K562 (cell line): ENCODE measurements at regions not wholly inside any gene's neighbourhood (a gene's known extent, or its start where the extent isn't known, plus 50 kb on each side); places are given as distances from the start of the nearest gene placed in this dataset.

Experiments used
- ATF3 ChIP-seq, 2 experiments: fragments of 450-650 bp in 1 of 2; sonication (generic) in 1 of 2; formaldehyde crosslinking in 1 of 2; IDR thresholded peaks in 1 of 2; conservative IDR thresholded peaks in 1 of 2; 2 replicates each; pipeline versions ENCODE4 v1.6.1 to v1.8.1; 2016 to 2023; ENCODE audit warnings: mild to moderate bottlenecking in 2 of 2, moderate library complexity in 2 of 2, inconsistent platforms in 1 of 2, missing genetic modification reagents in 1 of 2
- CBX8 ChIP-seq: fragments of 200-600 bp; sonication (generic); IDR thresholded peaks from 2 replicates; pipeline ENCODE4 v1.6.1; 2012; ENCODE audit warnings: borderline replicate concordance, mixed run types, low read depth, mild to moderate bottlenecking, moderate library complexity, mixed read lengths, low read length, control low read depth, inconsistent platforms; ENCODE audit not compliant: poor library complexity, severe bottlenecking; ENCODE audit errors: extremely low read depth
- CHCHD3 ChIP-seq: fragments of 250-450 bp; sonication (Bioruptor Pico); IDR thresholded peaks from 2 replicates; pipeline ENCODE4 v2.1.2; 2022; ENCODE audit warnings: mild to moderate bottlenecking
- CHD2 ChIP-seq: IDR thresholded peaks from 2 replicates; pipeline ENCODE4 v1.6.1; 2011; ENCODE audit warnings: low read depth, low read length
- CTCF ChIP-seq, 3 experiments: IDR thresholded peaks in 2 of 3; conservative IDR thresholded peaks in 1 of 3; 2 replicates each; pipeline ENCODE4 v1.5.1; 2011 to 2012; ENCODE audit warnings: low read length in 3 of 3, mild to moderate bottlenecking in 3 of 3, control low read depth in 2 of 3, improper control_type of control experiment in 1 of 3, inconsistent platforms in 1 of 3, low read depth in 1 of 3, mixed read lengths in 1 of 3, moderate library complexity in 1 of 3; ENCODE audit not compliant: insufficient read depth in 2 of 3
- FOXJ3 ChIP-seq: sonication (generic); formaldehyde crosslinking; IDR thresholded peaks from 2 replicates; pipeline ENCODE4 v1.4.0; 2020; ENCODE audit warnings: mild to moderate bottlenecking, missing genetic modification reagents
- GATA2 ChIP-seq: sonication (generic); formaldehyde crosslinking; IDR thresholded peaks from 2 replicates; pipeline ENCODE4 v1.4.0; 2020; ENCODE audit warnings: mild to moderate bottlenecking, missing genetic modification reagents
- MAFF ChIP-seq: IDR thresholded peaks from 2 replicates; pipeline ENCODE4 v1.6.1; 2012; ENCODE audit warnings: low read length, improper control_type of control experiment
- MAFG ChIP-seq: fragments of 450-650 bp; conservative IDR thresholded peaks from 2 replicates; pipeline ENCODE4 v1.6.1; 2016; ENCODE audit warnings: missing genetic modification characterization, missing compliant biosample characterization
- POLR2AphosphoS5 ChIP-seq: IDR thresholded peaks from 2 replicates; pipeline ENCODE4 v1.6.1; 2011; ENCODE audit warnings: mild to moderate bottlenecking, low read depth, low read length, moderate library complexity; ENCODE audit not compliant: control insufficient read depth, insufficient read depth
- SMARCA5 ChIP-seq: fragments of 450-650 bp; IDR thresholded peaks from 2 replicates; pipeline ENCODE4 v1.6.1; 2016
- TCF7L2 ChIP-seq: fragments of 150-350 bp; IDR thresholded peaks from 2 replicates; pipeline ENCODE4 v1.6.1; 2016; ENCODE audit warnings: low read depth, mild to moderate bottlenecking, low read length, moderate library complexity
- ZNF445 ChIP-seq: fragments of 250-450 bp; sonication (Bioruptor Pico); IDR thresholded peaks from 2 replicates; pipeline ENCODE4 v1.4.0; 2020; ENCODE audit warnings: low read depth, mild to moderate bottlenecking, moderate library complexity
- TF ChIP-seq, protein P1 (sequence below): fragments of 250-450 bp; sonication (Bioruptor Pico); IDR thresholded peaks from 2 replicates; pipeline ENCODE4 v1.5.0; 2021

- no peak for TF ChIP-seq ZNF445 (CRISPR knock-in tag)
- no peak for TF ChIP-seq MAFF
- no peak for TF ChIP-seq TCF7L2
- no peak for TF ChIP-seq ATF3 (IDR thresholded peaks at IDR 0.05)
- TF ChIP-seq ATF3 (CRISPR knock-in tag; conservative IDR thresholded peaks at IDR 0.05): no peak
- no peak for TF ChIP-seq GATA2
- TF ChIP-seq POLR2AphosphoS5: no peak
- no peak for TF ChIP-seq FOXJ3
- no peak for TF ChIP-seq CTCF (IDR thresholded peaks at IDR 0.05 in 2 of 3, conservative IDR thresholded peaks at IDR 0.05 in 1 of 3; ENCODE audit: insufficient read depth in 2 of 3, low read depth in 1 of 3, low read length in 3 of 3)
- TF ChIP-seq, protein P1, sequence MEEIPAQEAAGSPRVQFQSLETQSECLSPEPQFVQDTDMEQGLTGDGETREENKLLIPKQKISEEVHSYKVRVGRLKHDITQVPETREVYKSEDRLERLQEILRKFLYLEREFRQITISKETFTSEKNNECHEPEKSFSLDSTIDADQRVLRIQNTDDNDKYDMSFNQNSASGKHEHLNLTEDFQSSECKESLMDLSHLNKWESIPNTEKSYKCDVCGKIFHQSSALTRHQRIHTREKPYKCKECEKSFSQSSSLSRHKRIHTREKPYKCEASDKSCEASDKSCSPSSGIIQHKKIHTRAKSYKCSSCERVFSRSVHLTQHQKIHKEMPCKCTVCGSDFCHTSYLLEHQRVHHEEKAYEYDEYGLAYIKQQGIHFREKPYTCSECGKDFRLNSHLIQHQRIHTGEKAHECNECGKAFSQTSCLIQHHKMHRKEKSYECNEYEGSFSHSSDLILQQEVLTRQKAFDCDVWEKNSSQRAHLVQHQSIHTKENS (CRISPR knock-in tag): no peak
- no peak for TF ChIP-seq CBX8
- no peak for TF ChIP-seq MAFG (tag)
- no peak for TF ChIP-seq CHD2
- no peak for TF ChIP-seq CHCHD3 (CRISPR knock-in tag)
- no peak for TF ChIP-seq SMARCA5
These were observed 148.9 kb upstream of the COX10 start for GRCh38 chr17:13920413-13920812.
